GM23338 (cell line): ENCODE measurements at regions not wholly inside any gene's neighbourhood (a gene's known extent, or its start where the extent isn't known, plus 50 kb on each side); places are given as distances from the start of the nearest gene placed in this dataset.

Source experiments
- ATAC-seq: fragments of 200-7000 bp; cut with Tn5 transposase; 3 replicates; pipeline ENCODE4 v1.9.1; 2020
- DNase-seq: peaks from one replicate; pipeline ENCODE4 v3.0.0-alpha.2; 2015; ENCODE audit warnings: low spot score
- H2AFZ ChIP-seq: fragments of 200-600 bp; sonication (generic); 2 replicates; pipeline ENCODE4 v1.8.0; 2016; ENCODE audit warnings: antibody characterized with exemption, mild to moderate bottlenecking, moderate library complexity
- H3F3A ChIP-seq: fragments of 200-600 bp; sonication (generic); replicated peaks from 2 replicates; pipeline ENCODE4 v1.8.0; 2017; ENCODE audit warnings: antibody characterized with exemption, mixed run types, low read depth
- H3K27ac ChIP-seq: fragments of 200-600 bp; sonication (generic); 2 replicates; pipeline ENCODE4 v1.6.1; 2016; ENCODE audit warnings: low read depth
- H3K27me3 ChIP-seq: fragments of 200-600 bp; sonication (generic); 2 replicates; pipeline ENCODE4 v1.8.0; 2016; ENCODE audit warnings: mild to moderate bottlenecking, mixed run types, moderate library complexity; ENCODE audit not compliant: insufficient read depth
- H3K36me3 ChIP-seq: fragments of 200-600 bp; sonication (generic); 2 replicates; pipeline ENCODE4 v1.8.0; 2016; ENCODE audit warnings: mild to moderate bottlenecking; ENCODE audit not compliant: insufficient read depth
- H3K4me1 ChIP-seq: fragments of 200-600 bp; sonication (generic); 2 replicates; pipeline ENCODE4 v1.8.0; 2016; ENCODE audit warnings: mild to moderate bottlenecking, moderate library complexity; ENCODE audit not compliant: insufficient read depth
- H3K4me2 ChIP-seq: fragments of 200-600 bp; sonication (generic); 2 replicates; pipeline ENCODE4 v1.7.1; 2017; ENCODE audit warnings: mixed run types
- H3K4me3 ChIP-seq: fragments of 200-600 bp; sonication (generic); 2 replicates; pipeline ENCODE4 v1.6.1; 2016; ENCODE audit warnings: mixed run types
- H3K79me2 ChIP-seq: fragments of 200-600 bp; sonication (generic); replicated peaks from 2 replicates; pipeline ENCODE4 v1.8.0; 2017; ENCODE audit warnings: mild to moderate bottlenecking; ENCODE audit not compliant: insufficient read depth
- H3K9me2 ChIP-seq: fragments of 200-600 bp; sonication (generic); 2 replicates; pipeline ENCODE4 v1.8.0; 2017; ENCODE audit not compliant: insufficient read depth
- H4K20me1 ChIP-seq: fragments of 200-600 bp; sonication (generic); replicated peaks from 2 replicates; pipeline ENCODE4 v1.8.0; 2017; ENCODE audit warnings: mild to moderate bottlenecking; ENCODE audit not compliant: insufficient read depth
- H3K27ac Mint-ChIP-seq: 2 replicates; pipeline ENCODE4 v1.8.0; 2020; ENCODE audit warnings: inconsistent platforms, mild to moderate bottlenecking, moderate library complexity, mixed read lengths
- H3K27me3 Mint-ChIP-seq: 3 replicates; pipeline ENCODE4 v1.8.0; 2022; ENCODE audit warnings: low read depth, mild to moderate bottlenecking, moderate library complexity, mixed read lengths, inconsistent platforms; ENCODE audit not compliant: insufficient read depth, poor library complexity
- H3K36me3 Mint-ChIP-seq: 3 replicates; pipeline ENCODE4 v1.8.0; 2021; ENCODE audit warnings: low read depth, mild to moderate bottlenecking, inconsistent platforms, moderate library complexity, mixed read lengths
- H3K4me1 Mint-ChIP-seq: 3 replicates; pipeline ENCODE4 v1.8.0; 2020; ENCODE audit warnings: mild to moderate bottlenecking, inconsistent platforms, mixed read lengths
- H3K4me3 Mint-ChIP-seq: 3 replicates; pipeline ENCODE4 v1.8.0; 2021; ENCODE audit warnings: moderate library complexity, mild to moderate bottlenecking, inconsistent platforms, mixed read lengths
- H3K9me3 Mint-ChIP-seq: 3 replicates; pipeline ENCODE4 v1.8.0; 2020; ENCODE audit warnings: moderate library complexity, mild to moderate bottlenecking, inconsistent platforms, mixed read lengths
- EZH2 ChIP-seq: fragments of 200-600 bp; sonication (generic); IDR thresholded peaks from one replicate; pipeline ENCODE4 v1.8.0; 2017; ENCODE audit warnings: antibody characterized with exemption, mild to moderate bottlenecking, low read depth; ENCODE audit not compliant: unreplicated experiment
- EZH2phosphoT487 ChIP-seq: fragments of 200-600 bp; sonication (generic); IDR thresholded peaks from one replicate; pipeline ENCODE4 v1.8.1; 2018; ENCODE audit warnings: antibody characterized with exemption; ENCODE audit not compliant: unreplicated experiment
- JUNB ChIP-seq: IDR thresholded peaks from one replicate; pipeline ENCODE4 v1.6.1; 2016; ENCODE audit warnings: antibody characterized with exemption; ENCODE audit not compliant: unreplicated experiment
- STAT1 ChIP-seq: IDR thresholded peaks from one replicate; pipeline ENCODE4 v1.6.1; 2016; ENCODE audit warnings: antibody characterized with exemption; ENCODE audit not compliant: unreplicated experiment
- ZNF331 ChIP-seq: fragments of 250-450 bp; sonication (Bioruptor Pico); IDR thresholded peaks from 2 replicates; pipeline ENCODE4 v1.5.0; 2020; ENCODE audit warnings: low read depth, mild to moderate bottlenecking, moderate library complexity
- TF ChIP-seq, protein P1 (sequence below): fragments of 250-450 bp; sonication (Bioruptor Pico); IDR thresholded peaks from 2 replicates; pipeline ENCODE4 v1.5.0; 2020; ENCODE audit warnings: mild to moderate bottlenecking, moderate library complexity

GRCh38 chr2:163465440-163465839, 270.4 kb downstream of the FIGN start:
- no peaks in the 10 kb centered on the region for H3K9me3 Mint-ChIP-seq
- no peak overlapping the region for H3K4me3 Mint-ChIP-seq
- no peaks in the 10 kb centered on the region for H3K79me2 ChIP-seq
- H3K27me3 ChIP-seq = no peaks in the 10 kb centered on the region
- H3K36me3 ChIP-seq = no peaks in the 10 kb centered on the region
- no peaks in the 10 kb centered on the region for H4K20me1 ChIP-seq
- H2AFZ ChIP-seq = no peak overlapping the region
- no peak overlapping the region for H3K27ac Mint-ChIP-seq
- H3K27ac ChIP-seq = no peak overlapping the region
- H3K4me2 ChIP-seq = no peak overlapping the region
- peaks cover 4% of the 10 kb centered on the region; the same call in 2 of the 3 replicates for H3K4me1 Mint-ChIP-seq
- peaks cover 2% of the 10 kb centered on the region for H3K27me3 Mint-ChIP-seq
- no peaks in the 10 kb centered on the region for H3K36me3 Mint-ChIP-seq
- H3F3A ChIP-seq = no peaks in the 10 kb centered on the region
- H3K4me1 ChIP-seq = peaks cover 5% of the 10 kb centered on the region; the same call in 1 of the 2 replicates
- H3K9me2 ChIP-seq = no peaks in the 10 kb centered on the region
- ATAC-seq (no peak), DNase-seq (no peak)
- H3K4me3 ChIP-seq = no peak overlapping the region
- TF ChIP-seq, protein P1, sequence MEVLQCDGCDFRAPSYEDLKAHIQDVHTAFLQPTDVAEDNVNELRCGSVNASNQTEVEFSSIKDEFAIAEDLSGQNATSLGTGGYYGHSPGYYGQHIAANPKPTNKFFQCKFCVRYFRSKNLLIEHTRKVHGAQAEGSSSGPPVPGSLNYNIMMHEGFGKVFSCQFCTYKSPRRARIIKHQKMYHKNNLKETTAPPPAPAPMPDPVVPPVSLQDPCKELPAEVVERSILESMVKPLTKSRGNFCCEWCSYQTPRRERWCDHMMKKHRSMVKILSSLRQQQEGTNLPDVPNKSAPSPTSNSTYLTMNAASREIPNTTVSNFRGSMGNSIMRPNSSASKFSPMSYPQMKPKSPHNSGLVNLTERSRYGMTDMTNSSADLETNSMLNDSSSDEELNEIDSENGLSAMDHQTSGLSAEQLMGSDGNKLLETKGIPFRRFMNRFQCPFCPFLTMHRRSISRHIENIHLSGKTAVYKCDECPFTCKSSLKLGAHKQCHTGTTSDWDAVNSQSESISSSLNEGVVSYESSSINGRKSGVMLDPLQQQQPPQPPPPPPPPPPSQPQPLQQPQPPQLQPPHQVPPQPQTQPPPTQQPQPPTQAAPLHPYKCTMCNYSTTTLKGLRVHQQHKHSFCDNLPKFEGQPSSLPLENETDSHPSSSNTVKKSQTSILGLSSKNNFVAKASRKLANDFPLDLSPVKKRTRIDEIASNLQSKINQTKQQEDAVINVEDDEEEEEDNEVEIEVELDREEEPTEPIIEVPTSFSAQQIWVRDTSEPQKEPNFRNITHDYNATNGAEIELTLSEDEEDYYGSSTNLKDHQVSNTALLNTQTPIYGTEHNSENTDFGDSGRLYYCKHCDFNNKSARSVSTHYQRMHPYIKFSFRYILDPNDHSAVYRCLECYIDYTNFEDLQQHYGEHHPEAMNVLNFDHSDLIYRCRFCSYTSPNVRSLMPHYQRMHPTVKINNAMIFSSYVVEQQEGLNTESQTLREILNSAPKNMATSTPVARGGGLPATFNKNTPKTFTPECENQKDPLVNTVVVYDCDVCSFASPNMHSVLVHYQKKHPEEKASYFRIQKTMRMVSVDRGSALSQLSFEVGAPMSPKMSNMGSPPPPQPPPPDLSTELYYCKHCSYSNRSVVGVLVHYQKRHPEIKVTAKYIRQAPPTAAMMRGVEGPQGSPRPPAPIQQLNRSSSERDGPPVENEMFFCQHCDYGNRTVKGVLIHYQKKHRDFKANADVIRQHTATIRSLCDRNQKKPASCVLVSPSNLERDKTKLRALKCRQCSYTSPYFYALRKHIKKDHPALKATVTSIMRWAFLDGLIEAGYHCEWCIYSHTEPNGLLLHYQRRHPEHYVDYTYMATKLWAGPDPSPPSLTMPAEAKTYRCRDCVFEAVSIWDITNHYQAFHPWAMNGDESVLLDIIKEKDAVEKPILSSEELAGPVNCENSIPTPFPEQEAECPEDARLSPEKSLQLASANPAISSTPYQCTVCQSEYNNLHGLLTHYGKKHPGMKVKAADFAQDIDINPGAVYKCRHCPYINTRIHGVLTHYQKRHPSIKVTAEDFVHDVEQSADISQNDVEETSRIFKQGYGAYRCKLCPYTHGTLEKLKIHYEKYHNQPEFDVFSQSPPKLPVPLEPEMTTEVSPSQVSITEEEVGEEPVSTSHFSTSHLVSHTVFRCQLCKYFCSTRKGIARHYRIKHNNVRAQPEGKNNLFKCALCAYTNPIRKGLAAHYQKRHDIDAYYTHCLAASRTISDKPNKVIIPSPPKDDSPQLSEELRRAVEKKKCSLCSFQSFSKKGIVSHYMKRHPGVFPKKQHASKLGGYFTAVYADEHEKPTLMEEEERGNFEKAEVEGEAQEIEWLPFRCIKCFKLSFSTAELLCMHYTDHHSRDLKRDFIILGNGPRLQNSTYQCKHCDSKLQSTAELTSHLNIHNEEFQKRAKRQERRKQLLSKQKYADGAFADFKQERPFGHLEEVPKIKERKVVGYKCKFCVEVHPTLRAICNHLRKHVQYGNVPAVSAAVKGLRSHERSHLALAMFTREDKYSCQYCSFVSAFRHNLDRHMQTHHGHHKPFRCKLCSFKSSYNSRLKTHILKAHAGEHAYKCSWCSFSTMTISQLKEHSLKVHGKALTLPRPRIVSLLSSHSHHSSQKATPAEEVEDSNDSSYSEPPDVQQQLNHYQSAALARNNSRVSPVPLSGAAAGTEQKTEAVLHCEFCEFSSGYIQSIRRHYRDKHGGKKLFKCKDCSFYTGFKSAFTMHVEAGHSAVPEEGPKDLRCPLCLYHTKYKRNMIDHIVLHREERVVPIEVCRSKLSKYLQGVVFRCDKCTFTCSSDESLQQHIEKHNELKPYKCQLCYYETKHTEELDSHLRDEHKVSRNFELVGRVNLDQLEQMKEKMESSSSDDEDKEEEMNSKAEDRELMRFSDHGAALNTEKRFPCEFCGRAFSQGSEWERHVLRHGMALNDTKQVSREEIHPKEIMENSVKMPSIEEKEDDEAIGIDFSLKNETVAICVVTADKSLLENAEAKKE (CRISPR knock-in tag) = no peak
- TF ChIP-seq EZH2 = no peak
- no peak for TF ChIP-seq JUNB
- no peak for TF ChIP-seq ZNF331

DNA sequence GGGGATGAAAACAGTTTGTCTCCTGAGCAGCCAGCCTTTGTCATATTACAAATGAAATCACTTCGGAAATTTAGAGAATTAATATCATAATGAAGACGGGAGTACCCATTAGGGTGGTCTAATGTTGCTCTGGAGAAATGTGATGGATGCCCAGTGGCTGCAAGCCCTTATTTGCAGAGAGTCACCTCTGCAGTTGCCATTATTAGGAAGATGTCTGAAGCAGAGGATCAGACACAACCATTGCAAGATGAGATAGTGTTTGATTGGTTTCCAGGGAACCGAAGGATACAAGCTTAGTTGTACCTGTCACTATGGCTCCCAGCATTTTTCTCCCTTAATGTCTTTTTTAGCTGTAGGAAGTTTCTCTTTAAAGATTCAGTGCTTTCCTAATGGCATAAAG, 272.4 kb downstream of the FIGN start:
- DNase-seq (no peak), ATAC-seq (no peak)
- H3K27ac Mint-ChIP-seq = no peak overlapping the region
- H3F3A ChIP-seq = no peaks in the 10 kb centered on the region
- no peaks in the 10 kb centered on the region for H3K9me3 Mint-ChIP-seq
- H4K20me1 ChIP-seq = no peaks in the 10 kb centered on the region
- H3K36me3 Mint-ChIP-seq = no peaks in the 10 kb centered on the region
- no peaks in the 10 kb centered on the region for H3K9me2 ChIP-seq
- H2AFZ ChIP-seq = peak overlapping the region; percentile 9; the same call in 1 of the 2 replicates
- no peaks in the 10 kb centered on the region for H3K27me3 ChIP-seq
- no peaks in the 10 kb centered on the region for H3K79me2 ChIP-seq
- peaks cover 4% of the 10 kb centered on the region; the same call in 2 of the 3 replicates for H3K4me1 Mint-ChIP-seq
- no peak overlapping the region for H3K27ac ChIP-seq
- no peak overlapping the region for H3K4me3 ChIP-seq
- no peak overlapping the region for H3K4me2 ChIP-seq
- no peak overlapping the region for H3K4me3 Mint-ChIP-seq
- H3K36me3 ChIP-seq = no peaks in the 10 kb centered on the region
- peaks cover 2% of the 10 kb centered on the region for H3K27me3 Mint-ChIP-seq
- H3K4me1 ChIP-seq = peaks cover 5% of the 10 kb centered on the region; the same call in 1 of the 2 replicates
- TF ChIP-seq, protein P1 (CRISPR knock-in tag) = no peak
- no peak for TF ChIP-seq STAT1
- TF ChIP-seq EZH2phosphoT487 = no peak
